GM21717 (cell line): ENCODE measurements at regions not wholly inside any gene's neighbourhood (a gene's known extent, or its start where the extent isn't known, plus 50 kb on each side); places are given as distances from the start of the nearest gene placed in this dataset.

Experiments used
- ATAC-seq: cut with Tn5 transposase; IDR thresholded peaks from one replicate; pipeline ENCODE4 v1.9.1; 2021; ENCODE audit warnings: mild to moderate bottlenecking, moderate library complexity; ENCODE audit not compliant: unreplicated experiment

GRCh38 chr2:226233388-226233787 is 566.2 kb downstream of the IRS1 start:
- ATAC-seq: no peak

- no peak for ATAC-seq
Observed at GRCh38 chr2:226228080-226228479, 571.5 kb downstream of the IRS1 start.

DNA sequence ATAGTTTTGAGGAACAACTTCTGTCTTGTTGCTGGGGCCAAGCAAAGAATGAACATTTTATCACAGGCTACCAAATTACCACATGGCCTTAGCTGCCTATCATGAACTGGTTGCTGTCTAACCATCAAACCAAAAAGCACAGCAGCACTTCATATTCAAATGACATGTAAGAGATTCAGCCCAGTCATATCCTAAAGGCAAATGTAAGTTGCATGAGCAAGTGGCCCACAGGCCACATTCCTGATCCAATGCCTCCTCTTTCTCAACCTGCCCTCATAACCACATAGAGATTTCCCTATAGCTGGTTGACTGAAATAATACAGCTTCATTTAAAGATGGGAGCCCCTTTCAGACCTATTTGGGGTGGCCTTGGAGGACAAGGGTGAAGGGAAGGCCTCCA is 572.3 kb downstream of the IRS1 start:
- ATAC-seq: no peak

- no peak for ATAC-seq
Observed at GRCh38 chr2:226223704-226224103, 575.9 kb downstream of the IRS1 start.

DNA sequence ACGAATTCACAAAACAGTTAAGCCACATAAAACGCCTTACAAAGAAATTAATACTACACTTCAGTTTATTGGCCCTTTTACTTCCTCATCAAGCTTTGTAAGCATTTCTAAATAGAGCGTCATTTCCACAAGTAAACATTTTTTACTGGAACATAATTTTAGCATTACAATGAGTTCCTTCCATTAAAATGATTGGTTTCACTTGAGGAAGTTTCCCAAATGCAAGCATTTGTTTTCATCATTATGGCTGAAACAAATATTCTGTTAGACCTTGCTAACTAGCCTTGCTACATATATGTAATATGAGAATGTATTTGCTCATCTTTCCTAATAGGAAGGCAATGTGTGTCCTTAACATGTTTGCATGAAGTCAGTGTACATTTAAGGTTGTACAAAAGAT is 579.1 kb downstream of the IRS1 start:
- ATAC-seq: no peak

GRCh38 chr2:226217191-226217590 is 582.4 kb downstream of the IRS1 start:
- no peak for ATAC-seq

DNA sequence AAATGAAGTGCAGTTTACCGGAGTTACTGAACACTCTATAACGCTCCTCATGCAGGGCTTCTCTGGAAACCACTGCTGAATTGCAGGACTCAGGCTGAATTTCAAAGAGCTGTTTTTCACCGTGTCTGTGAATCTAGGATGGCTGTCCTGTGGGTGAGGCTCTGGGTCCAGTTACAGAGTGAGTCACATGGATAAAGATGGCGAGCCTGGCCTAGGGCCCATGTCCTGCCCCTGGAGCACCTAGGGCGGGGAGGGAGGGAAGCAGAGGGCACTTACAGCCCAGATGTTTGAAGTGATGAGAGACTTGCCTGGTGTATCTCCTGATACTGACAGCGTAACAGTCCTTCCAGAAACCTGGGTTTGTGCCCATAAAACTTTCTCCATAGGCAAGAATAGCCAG is 583.0 kb downstream of the IRS1 start:
- no peak for ATAC-seq

DNA sequence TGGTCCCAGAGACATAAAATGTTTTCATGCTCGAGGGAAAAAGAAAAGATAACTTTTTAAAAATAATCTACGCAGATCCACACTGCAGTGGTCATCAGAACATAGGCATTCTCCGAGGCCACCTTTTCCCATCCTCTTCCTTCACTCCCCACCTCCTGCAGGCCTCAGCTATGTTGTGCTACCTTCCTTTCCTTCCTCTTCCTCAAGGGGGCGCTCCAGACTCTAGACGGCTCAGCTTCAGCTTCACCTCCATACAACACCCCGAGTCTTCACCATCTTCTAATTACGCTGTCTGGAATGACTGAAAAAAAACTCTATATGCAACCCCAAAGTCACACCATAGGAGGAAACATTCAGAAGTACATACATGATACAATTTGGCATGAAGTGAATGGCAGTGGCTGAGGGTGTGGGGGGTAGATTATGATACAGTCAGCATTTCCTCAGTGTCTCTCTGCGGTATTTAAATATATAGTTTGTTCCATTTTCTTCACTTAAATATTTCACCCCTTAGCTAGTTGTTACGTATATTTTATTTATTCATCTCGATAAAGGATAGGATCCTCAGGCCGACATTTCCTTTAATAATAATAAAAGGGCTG is 583.6 kb downstream of the IRS1 start:
- peak; percentile 96 for ATAC-seq

DNA sequence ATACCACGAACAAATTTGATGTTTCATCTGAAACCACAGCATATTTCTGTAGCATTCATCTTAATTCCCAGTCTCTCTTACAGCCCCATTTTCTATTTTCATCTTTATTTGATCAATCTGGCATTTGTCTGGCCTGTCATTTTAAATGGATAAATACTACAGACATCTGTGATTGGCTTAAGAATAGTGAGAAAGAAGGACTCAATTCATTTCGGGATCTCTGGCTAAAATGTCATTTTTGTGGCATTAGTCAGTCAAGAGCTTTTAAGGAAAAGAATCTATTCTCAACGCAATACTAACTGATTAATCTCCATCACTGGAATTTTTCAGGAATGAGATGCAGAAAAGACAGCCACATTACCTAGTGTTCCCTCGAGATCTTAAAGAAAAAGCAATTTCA is 585.9 kb downstream of the IRS1 start:
- no peak for ATAC-seq

- no peak for ATAC-seq
Observed at GRCh38 chr2:226211439-226211838, 588.2 kb downstream of the IRS1 start.

DNA sequence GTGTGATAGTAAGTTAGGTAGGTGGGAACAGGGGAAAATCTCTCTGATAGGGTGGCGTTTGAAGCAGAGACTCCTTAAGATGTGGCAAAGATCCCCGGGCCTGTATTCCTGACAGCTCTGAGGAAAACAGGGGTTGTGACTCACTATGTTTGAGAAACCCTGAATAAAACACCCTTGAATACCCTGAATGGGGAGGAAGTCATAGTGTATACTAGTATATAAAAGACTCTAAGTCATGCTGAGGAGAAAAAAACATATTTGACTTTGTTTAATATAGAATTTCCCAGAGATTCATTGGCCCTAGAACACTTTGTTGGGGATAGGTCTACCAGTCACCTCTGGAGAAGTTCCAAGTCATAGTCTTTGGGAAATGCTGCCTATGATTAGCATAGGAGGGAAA is 590.9 kb downstream of the IRS1 start:
- no peak for ATAC-seq

DNA sequence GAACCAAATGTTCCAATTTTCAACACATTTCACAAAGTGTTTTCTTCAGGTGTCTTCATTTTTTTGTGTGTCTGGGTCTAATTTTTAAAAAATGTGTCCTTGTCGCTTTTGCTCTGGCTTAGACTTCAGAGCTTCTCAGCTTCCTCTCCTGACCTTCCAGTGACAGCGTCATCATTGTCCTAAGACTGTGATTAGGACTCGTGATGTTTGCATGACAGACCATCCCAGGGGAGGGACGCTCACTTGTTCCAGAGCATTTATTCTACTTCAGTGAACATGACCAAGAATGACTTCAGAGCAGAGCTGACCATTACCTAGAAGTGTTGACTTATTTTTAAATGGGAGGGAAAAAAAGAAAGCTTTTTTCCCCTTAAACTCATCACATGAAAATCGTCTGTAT is 591.9 kb downstream of the IRS1 start:
- ATAC-seq: no peak

DNA sequence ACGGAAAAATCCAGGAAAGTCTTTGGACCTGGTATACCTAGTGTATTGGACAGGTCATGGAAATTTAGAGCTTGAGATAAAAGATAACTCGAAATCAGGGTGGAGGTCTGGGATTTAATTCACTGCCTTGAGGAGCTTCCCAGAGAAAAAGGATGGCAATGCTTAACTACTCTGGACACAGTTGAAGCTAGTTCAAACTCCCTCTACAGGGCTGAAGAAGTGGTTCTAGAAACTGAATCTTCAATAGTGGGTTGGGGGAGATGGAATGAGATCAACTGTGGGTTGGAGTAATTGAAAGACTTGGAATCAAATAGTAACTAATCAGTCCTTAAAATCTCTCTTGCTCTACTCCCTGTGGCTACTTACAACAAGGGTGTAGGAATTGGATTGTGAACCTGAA is 600.1 kb downstream of the IRS1 start:
- ATAC-seq: no peak

- ATAC-seq: no peak
Observed at GRCh38 chr2:226198956-226199355, 600.7 kb downstream of the IRS1 start.

DNA sequence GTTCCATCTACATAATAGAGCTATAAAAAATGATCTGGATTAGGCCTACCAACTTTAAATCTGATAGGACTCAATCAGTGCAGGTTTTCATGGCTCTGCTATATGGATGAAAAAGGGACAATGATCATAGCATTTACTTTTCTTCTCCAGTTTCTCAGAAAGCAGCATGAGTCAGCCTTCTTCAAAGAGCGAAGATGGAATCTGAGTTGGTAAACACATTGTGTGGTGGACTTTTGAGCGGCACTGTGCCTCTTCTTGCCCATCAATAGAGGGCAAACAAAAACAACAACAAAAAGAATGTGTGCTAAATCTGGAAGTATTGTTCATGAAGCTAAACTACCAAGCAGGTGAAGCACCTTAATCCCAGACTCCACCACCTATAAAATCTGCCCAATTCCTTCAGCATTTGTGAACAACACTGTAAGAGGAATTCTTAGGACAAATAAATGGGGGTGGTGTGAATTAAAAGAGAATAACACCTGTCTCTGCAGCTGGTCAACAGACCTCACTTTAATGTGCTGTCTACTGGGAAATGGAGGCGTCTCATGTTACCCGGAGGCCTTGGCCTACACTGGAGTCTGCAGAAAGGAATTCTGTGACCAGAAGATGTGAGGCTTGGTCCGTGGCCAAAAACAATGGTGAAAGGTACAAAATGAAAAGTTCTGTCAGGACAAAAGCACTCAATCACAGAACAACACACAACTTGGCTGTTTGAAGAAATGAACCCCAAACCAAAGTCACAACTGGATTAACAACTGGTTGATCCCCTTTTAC is 609.0 kb downstream of the IRS1 start:
- ATAC-seq: no peak

- no peak for ATAC-seq
Observed at GRCh38 chr2:226189061-226189460, 610.6 kb downstream of the IRS1 start.

DNA sequence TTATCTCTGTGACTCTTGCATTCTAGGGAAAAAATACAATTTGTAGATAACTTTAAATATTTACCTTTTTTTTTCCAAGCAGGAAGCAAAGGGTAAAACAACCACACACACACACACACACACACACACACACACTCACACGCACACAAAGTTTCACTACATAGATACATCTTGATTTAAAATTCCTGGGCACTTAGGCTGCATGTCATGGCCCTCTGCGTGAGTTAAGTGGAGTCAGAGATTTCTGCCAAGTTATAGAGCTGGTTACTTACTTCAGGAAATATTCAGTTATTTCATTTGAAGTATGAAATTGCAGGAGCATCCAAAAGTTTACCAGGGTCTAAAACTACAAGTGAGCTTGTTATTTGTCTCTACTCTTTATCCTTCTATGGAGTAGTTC is 612.0 kb downstream of the IRS1 start:
- ATAC-seq: no peak

- ATAC-seq: no peak
Observed at GRCh38 chr2:226187156-226187555, 612.5 kb downstream of the IRS1 start.

DNA sequence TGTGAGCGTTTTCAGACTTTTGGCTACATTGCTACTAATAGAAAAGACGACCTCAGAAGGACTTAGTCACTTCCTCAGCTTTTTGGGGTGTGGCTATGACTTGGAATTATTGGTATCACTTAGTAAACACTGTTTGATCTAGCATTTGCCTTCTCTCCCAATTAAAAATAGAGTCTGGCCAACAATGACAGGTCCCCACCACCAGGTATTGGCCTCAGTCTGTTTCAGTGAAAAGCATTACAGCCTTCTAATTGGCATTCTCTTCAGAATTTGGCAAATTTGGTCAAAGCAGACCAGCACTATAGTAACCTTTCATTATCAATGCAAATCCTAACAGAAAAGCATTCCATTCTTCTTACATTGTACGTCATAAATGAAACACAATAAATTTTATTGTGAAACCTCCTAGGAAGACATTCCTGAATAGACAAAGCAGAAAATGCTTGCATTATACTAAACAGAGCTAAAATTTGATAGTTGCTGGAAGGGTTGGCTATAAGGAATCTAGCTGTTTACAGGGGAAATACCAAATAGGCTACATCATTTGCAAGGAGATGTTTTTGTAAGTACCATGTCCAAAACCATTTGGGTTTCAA is 613.9 kb downstream of the IRS1 start:
- no peak for ATAC-seq

GRCh38 chr2:226184940-226185615 is 614.5 kb downstream of the IRS1 start:
- no peak for ATAC-seq

DNA sequence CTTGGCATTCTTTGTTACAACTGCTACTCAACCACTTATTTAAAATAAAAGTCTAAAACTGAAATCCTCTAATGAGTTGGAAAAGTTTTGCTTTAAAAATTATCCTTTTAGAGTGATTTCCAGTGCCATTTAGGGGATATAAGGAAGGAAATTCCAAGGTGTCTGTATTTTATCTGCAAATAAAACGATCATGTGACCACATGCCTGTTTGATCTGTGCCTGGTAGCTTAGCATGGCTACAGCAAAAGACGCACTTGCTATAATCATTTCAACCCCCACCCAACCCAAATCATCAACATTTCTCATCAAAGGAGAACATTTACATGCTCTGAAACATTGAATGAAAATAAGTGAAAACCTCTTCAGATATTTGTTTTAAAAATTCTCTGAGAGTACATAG is 615.1 kb downstream of the IRS1 start:
- no peak for ATAC-seq

- ATAC-seq: no peak
Observed at GRCh38 chr2:226183550-226183949, 616.1 kb downstream of the IRS1 start.
